ENCODE measurements at regions not wholly inside any gene's neighbourhood (a gene's known extent, or its start where the extent isn't known, plus 50 kb on each side); places are given as distances from the start of the nearest gene placed in this dataset.

DNA sequence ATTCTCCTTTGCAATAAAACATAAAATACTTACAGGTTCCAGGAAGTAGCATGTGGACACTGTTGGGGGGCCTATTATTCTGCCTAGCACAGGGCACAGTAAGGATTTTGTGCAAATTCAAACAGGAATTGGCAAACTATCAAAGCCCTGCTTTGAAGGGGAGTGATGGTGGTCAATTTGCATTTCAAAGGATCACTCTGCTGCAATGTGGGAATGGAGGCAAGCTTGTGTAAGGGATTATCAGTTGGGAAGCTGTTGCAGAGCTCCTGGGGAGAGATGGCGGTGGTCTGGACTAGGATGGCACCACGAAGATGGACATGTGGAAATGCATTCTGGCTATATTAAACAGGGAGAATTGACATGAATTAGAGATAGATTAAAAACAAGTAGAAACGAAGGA, 990.7 kb upstream of the RBFOX1 start:
- Histone ChIP-seq H3K36me3 (ENCODE audit: control insufficient read depth in 2 of 2, insufficient read depth in 1 of 2, low read length in 2 of 2) (no peaks in the 10 kb centered on the region), H3K4me3 (ENCODE audit: low read depth, low read length) (no peak overlapping the region), H3K27ac (ENCODE audit: extremely low read depth, low read depth, low read length) (no peak overlapping the region), H3K9me3 (ENCODE audit: control insufficient read depth, insufficient read depth, low read depth, low read length) (no peaks in the 10 kb centered on the region), H3K4me1 (ENCODE audit: control insufficient read depth, insufficient read depth, low read length) (no peaks in the 10 kb centered on the region)
- POLR2A ChIA-PET, result no interaction called here
- CTCF ChIA-PET, result no interaction called here
- TF ChIP-seq ZNF660 (tag by site-specific recombination; IDR thresholded peaks at IDR 0.05) (no peak), ZBTB8A (tag by site-specific recombination; IDR thresholded peaks at IDR 0.05) (no peak), ZNF10 (tag by site-specific recombination; IDR thresholded peaks at IDR 0.05) (no peak), ZNF529 (tag by site-specific recombination; IDR thresholded peaks at IDR 0.05; ENCODE audit: insufficient replicate concordance) (no peak), GLI4 (tag by site-specific recombination; IDR thresholded peaks at IDR 0.05) (no peak), ZFHX2 (tag by site-specific recombination; conservative IDR thresholded peaks at IDR 0.05) (no peak), SCRT2 (tag by site-specific recombination; IDR thresholded peaks at IDR 0.05) (no peak)
- TF ChIP-seq, protein P1, sequence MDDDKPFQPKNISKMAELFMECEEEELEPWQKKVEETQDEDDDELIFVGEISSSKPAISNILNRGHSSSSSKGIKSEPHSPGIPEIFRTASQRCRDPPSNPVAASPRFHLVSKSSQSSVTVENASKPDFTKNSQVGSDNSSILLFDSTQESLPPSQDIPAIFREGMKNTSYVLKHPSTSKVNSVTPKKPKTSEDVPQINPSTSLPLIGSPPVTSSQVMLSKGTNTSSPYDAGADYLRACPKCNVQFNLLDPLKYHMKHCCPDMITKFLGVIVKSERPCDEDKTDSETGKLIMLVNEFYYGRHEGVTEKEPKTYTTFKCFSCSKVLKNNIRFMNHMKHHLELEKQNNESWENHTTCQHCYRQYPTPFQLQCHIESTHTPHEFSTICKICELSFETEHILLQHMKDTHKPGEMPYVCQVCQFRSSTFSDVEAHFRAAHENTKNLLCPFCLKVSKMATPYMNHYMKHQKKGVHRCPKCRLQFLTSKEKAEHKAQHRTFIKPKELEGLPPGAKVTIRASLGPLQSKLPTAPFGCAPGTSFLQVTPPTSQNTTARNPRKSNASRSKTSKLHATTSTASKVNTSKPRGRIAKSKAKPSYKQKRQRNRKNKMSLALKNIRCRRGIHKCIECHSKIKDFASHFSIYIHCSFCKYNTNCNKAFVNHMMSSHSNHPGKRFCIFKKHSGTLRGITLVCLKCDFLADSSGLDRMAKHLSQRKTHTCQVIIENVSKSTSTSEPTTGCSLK (tag by site-specific recombination; IDR thresholded peaks at IDR 0.05), result no peak

DNA sequence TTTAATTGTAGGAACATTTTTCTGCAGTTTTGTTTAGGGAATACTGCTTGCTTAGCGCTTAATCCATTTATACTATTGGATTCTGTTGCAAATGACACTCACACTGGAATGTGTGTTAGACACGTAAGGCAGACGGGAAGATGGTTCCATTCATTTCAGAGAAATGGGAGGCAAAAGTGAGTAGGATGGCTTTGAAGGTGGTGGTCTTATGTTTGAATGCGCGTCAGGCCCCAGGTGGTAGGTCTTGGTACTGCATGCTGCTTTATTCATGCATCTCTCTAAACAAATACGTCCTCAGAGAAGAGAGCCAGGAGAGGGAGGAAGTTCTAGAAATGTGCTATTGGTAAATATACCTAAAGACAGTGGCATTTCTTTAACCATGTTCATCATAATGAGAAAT, 997.6 kb upstream of the RBFOX1 start:
- no peaks in the 10 kb centered on the region for H3K4me1 ChIP-seq (ENCODE audit: control insufficient read depth, insufficient read depth, low read length)
- H3K4me3 ChIP-seq (ENCODE audit: low read depth, low read length), result no peak overlapping the region
- ChIA-PET POLR2A (no interaction called here), CTCF (no interaction called here)
- H3K27ac ChIP-seq (ENCODE audit: extremely low read depth, low read depth, low read length), result no peak overlapping the region
- TF ChIP-seq ZNF596 (tag by site-specific recombination; IDR thresholded peaks at IDR 0.05), result no peak
- no peak for TF ChIP-seq GLIS2 (tag by site-specific recombination; IDR thresholded peaks at IDR 0.05)
- TF ChIP-seq ZNF654 (tag by site-specific recombination; IDR thresholded peaks at IDR 0.05; ENCODE audit: low read depth), result no peak
- TF ChIP-seq ZNF211 (tag by site-specific recombination; IDR thresholded peaks at IDR 0.05; ENCODE audit: low read depth), result no peak
- TF ChIP-seq ZNF426 (tag by site-specific recombination; IDR thresholded peaks at IDR 0.05), result no peak
- TF ChIP-seq ZNF843 (tag by site-specific recombination; IDR thresholded peaks at IDR 0.05), result no peak
- no peak for TF ChIP-seq ZNF16 (tag by site-specific recombination; IDR thresholded peaks at IDR 0.05; ENCODE audit: low read depth)
- TF ChIP-seq SCRT2 (tag by site-specific recombination; IDR thresholded peaks at IDR 0.05), result no peak
- TF ChIP-seq, protein P2, sequence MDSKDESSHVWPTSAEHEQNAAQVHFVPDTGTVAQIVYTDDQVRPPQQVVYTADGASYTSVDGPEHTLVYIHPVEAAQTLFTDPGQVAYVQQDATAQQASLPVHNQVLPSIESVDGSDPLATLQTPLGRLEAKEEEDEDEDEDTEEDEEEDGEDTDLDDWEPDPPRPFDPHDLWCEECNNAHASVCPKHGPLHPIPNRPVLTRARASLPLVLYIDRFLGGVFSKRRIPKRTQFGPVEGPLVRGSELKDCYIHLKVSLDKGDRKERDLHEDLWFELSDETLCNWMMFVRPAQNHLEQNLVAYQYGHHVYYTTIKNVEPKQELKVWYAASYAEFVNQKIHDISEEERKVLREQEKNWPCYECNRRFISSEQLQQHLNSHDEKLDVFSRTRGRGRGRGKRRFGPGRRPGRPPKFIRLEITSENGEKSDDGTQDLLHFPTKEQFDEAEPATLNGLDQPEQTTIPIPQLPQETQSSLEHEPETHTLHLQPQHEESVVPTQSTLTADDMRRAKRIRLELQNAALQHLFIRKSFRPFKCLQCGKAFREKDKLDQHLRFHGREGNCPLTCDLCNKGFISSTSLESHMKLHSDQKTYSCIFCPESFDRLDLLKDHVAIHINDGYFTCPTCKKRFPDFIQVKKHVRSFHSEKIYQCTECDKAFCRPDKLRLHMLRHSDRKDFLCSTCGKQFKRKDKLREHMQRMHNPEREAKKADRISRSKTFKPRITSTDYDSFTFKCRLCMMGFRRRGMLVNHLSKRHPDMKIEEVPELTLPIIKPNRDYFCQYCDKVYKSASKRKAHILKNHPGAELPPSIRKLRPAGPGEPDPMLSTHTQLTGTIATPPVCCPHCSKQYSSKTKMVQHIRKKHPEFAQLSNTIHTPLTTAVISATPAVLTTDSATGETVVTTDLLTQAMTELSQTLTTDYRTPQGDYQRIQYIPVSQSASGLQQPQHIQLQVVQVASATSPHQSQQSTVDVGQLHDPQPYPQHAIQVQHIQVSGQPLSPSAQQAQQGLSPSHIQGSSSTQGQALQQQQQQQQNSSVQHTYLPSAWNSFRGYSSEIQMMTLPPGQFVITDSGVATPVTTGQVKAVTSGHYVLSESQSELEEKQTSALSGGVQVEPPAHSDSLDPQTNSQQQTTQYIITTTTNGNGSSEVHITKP (tag by site-specific recombination; IDR thresholded peaks at IDR 0.05), result no peak
- TF ChIP-seq ZNF266 (tag by site-specific recombination; IDR thresholded peaks at IDR 0.05; ENCODE audit: low read depth), result no peak
- no peak for TF ChIP-seq ZNF394 (tag by site-specific recombination; IDR thresholded peaks at IDR 0.05; ENCODE audit: borderline replicate concordance)
- no peak for TF ChIP-seq ZNF350 (tag by site-specific recombination; IDR thresholded peaks at IDR 0.05)
- no peak for TF ChIP-seq ZSCAN16 (tag by site-specific recombination; IDR thresholded peaks at IDR 0.05)
- no peak for TF ChIP-seq ZNF777 (tag by site-specific recombination; IDR thresholded peaks at IDR 0.05; ENCODE audit: borderline replicate concordance)
- TF ChIP-seq ZFP69B (tag by site-specific recombination; IDR thresholded peaks at IDR 0.05), result no peak
- TF ChIP-seq, protein P3, sequence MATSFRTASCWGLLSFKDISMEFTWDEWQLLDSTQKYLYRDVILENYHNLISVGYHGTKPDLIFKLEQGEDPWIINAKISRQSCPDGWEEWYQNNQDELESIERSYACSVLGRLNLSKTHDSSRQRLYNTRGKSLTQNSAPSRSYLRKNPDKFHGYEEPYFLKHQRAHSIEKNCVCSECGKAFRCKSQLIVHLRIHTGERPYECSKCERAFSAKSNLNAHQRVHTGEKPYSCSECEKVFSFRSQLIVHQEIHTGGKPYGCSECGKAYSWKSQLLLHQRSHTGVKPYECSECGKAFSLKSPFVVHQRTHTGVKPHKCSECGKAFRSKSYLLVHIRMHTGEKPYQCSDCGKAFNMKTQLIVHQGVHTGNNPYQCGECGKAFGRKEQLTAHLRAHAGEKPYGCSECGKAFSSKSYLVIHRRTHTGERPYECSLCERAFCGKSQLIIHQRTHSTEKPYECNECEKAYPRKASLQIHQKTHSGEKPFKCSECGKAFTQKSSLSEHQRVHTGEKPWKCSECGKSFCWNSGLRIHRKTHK (tag by site-specific recombination; IDR thresholded peaks at IDR 0.05), result no peak
- no peak for TF ChIP-seq ZNF423 (tag by site-specific recombination; IDR thresholded peaks at IDR 0.05)
- TF ChIP-seq, protein P4, sequence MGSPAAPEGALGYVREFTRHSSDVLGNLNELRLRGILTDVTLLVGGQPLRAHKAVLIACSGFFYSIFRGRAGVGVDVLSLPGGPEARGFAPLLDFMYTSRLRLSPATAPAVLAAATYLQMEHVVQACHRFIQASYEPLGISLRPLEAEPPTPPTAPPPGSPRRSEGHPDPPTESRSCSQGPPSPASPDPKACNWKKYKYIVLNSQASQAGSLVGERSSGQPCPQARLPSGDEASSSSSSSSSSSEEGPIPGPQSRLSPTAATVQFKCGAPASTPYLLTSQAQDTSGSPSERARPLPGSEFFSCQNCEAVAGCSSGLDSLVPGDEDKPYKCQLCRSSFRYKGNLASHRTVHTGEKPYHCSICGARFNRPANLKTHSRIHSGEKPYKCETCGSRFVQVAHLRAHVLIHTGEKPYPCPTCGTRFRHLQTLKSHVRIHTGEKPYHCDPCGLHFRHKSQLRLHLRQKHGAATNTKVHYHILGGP (tag by site-specific recombination; IDR thresholded peaks at IDR 0.05), result no peak
- TF ChIP-seq, protein P5, sequence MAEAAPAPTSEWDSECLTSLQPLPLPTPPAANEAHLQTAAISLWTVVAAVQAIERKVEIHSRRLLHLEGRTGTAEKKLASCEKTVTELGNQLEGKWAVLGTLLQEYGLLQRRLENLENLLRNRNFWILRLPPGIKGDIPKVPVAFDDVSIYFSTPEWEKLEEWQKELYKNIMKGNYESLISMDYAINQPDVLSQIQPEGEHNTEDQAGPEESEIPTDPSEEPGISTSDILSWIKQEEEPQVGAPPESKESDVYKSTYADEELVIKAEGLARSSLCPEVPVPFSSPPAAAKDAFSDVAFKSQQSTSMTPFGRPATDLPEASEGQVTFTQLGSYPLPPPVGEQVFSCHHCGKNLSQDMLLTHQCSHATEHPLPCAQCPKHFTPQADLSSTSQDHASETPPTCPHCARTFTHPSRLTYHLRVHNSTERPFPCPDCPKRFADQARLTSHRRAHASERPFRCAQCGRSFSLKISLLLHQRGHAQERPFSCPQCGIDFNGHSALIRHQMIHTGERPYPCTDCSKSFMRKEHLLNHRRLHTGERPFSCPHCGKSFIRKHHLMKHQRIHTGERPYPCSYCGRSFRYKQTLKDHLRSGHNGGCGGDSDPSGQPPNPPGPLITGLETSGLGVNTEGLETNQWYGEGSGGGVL (tag by site-specific recombination; IDR thresholded peaks at IDR 0.05), result no peak
- H3K36me3 ChIP-seq (ENCODE audit: control insufficient read depth in 2 of 2, insufficient read depth in 1 of 2, low read length in 2 of 2), result no peaks in the 10 kb centered on the region
- no peaks in the 10 kb centered on the region for H3K9me3 ChIP-seq (ENCODE audit: control insufficient read depth, insufficient read depth, low read depth, low read length)

All from HEK293 (cell line).